RWPE2 (cell line): ENCODE measurements at regions not wholly inside any gene's neighbourhood (a gene's known extent, or its start where the extent isn't known, plus 50 kb on each side); places are given as distances from the start of the nearest gene placed in this dataset.

ENCODE experiments used
- ATAC-seq: fragments of 200-7000 bp; cut with Tn5 transposase; 3 replicates; pipeline ENCODE4 v1.9.1; 2021; ENCODE audit warnings: low read depth
- DNase-seq: peaks from one replicate; pipeline ENCODE4 v3.0.0-alpha.2; 2020; ENCODE audit warnings: low spot score
- H3K27ac ChIP-seq: fragments of 450-650 bp; 2 replicates; pipeline ENCODE4 v1.5.1; 2017; ENCODE audit warnings: mild to moderate bottlenecking; ENCODE audit not compliant: poor library complexity, severe bottlenecking
- H3K27me3 ChIP-seq: fragments of 250-450 bp; sonication (Bioruptor Pico); 2 replicates; pipeline ENCODE4 v1.5.1; 2021; ENCODE audit warnings: mild to moderate bottlenecking, moderate library complexity; ENCODE audit not compliant: insufficient read depth, poor library complexity, severe bottlenecking
- H3K36me3 ChIP-seq: fragments of 250-450 bp; sonication (Bioruptor Pico); 2 replicates; pipeline ENCODE4 v1.5.1; 2020; ENCODE audit warnings: low read depth, mild to moderate bottlenecking, moderate library complexity
- H3K4me1 ChIP-seq: fragments of 250-450 bp; sonication (Bioruptor Pico); 2 replicates; pipeline ENCODE4 v1.5.1; 2021; ENCODE audit warnings: mild to moderate bottlenecking, moderate library complexity; ENCODE audit not compliant: insufficient read depth, poor library complexity, severe bottlenecking
- H3K4me3 ChIP-seq: fragments of 250-450 bp; sonication (Bioruptor Pico); 2 replicates; pipeline ENCODE4 v1.5.1; 2021; ENCODE audit warnings: mild to moderate bottlenecking, moderate library complexity; ENCODE audit not compliant: severe bottlenecking
- H3K9me3 ChIP-seq: fragments of 250-450 bp; sonication (Bioruptor Pico); 2 replicates; pipeline ENCODE4 v1.5.1; 2021; ENCODE audit warnings: mild to moderate bottlenecking, moderate library complexity; ENCODE audit not compliant: severe bottlenecking
- TF ChIP-seq, protein P1 (sequence below): fragments of 450-650 bp; IDR thresholded peaks from one replicate; pipeline ENCODE4 v1.5.1; 2017; ENCODE audit warnings: mild to moderate bottlenecking, moderate library complexity; ENCODE audit not compliant: poor library complexity, severe bottlenecking

DNA sequence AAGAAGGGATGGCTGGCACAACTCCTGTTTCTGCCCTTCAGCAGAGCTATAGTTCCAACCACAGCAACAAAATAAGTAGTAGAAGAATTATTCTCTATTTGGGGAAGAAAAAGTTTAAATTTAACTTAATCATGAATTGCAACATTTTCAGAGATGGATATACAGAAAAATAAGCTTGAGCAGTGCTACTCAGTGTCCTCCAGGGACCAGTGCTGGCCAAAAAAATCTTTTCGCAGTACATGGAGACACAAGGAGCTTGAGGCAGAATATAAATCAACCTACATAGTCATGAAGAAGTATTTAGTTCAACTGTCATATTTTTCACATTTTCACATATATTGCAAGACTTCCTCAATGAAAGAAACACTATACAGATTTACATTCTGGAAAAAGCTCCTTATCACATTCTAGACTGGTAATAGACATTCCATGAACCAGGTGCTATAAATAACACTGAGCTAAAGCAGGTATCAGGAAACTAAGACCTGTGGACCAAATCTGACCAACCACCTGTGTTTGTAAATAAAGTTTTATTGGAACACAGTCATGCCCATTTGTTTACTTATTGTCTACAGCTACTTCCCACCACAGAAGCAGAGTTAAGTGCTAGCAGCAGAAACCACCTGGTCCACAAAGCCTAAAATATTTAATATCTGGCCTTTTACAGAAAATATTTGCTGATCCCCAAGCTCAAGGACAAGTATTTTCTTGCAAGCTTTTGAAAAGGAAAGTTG is 101.9 kb downstream of the RGS21 start:
- no peaks in the 10 kb centered on the region for H3K9me3 ChIP-seq
- H3K4me3 ChIP-seq, result no peak overlapping the region
- H3K4me1 ChIP-seq, result no peaks in the 10 kb centered on the region
- no peaks in the 10 kb centered on the region for H3K36me3 ChIP-seq
- TF ChIP-seq, protein P1, sequence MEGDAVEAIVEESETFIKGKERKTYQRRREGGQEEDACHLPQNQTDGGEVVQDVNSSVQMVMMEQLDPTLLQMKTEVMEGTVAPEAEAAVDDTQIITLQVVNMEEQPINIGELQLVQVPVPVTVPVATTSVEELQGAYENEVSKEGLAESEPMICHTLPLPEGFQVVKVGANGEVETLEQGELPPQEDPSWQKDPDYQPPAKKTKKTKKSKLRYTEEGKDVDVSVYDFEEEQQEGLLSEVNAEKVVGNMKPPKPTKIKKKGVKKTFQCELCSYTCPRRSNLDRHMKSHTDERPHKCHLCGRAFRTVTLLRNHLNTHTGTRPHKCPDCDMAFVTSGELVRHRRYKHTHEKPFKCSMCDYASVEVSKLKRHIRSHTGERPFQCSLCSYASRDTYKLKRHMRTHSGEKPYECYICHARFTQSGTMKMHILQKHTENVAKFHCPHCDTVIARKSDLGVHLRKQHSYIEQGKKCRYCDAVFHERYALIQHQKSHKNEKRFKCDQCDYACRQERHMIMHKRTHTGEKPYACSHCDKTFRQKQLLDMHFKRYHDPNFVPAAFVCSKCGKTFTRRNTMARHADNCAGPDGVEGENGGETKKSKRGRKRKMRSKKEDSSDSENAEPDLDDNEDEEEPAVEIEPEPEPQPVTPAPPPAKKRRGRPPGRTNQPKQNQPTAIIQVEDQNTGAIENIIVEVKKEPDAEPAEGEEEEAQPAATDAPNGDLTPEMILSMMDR, result no peak
- DNase-seq (no peak), ATAC-seq (no peak)
- H3K27ac ChIP-seq, result no peak overlapping the region
- H3K27me3 ChIP-seq, result peaks cover 3% of the 10 kb centered on the region

GRCh38 chr1:192430644-192431043 is 113.9 kb downstream of the RGS21 start:
- no peaks in the 10 kb centered on the region for H3K36me3 ChIP-seq
- ATAC-seq, result no peak
- no peak overlapping the region for H3K4me3 ChIP-seq
- TF ChIP-seq, protein P1, result no peak
- no peak overlapping the region for H3K27ac ChIP-seq
- no peaks in the 10 kb centered on the region for H3K4me1 ChIP-seq
- no peaks in the 10 kb centered on the region for H3K9me3 ChIP-seq
- no peak for DNase-seq
- no peaks in the 10 kb centered on the region for H3K27me3 ChIP-seq

DNA sequence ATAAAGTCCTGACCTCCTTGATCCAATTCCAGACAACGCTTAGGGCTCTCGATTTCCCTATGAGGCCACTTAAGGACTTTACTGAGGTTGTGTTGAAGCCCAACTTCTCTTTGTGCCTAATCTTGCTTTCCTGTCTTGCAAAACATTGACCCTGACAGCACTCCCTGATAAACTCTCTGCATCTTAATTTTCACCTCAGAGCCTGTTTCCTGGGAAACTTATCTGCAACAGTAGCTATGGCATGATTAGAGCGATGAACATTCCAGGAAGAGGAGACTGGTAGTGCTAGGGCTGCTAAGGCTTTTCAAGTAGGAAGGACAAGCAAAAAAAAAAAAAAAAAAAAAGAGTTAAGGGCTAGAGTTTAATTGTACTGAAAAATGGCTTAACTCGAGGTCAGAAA is 118.9 kb downstream of the RGS21 start:
- DNase-seq (no peak), ATAC-seq (no peak)
- Histone ChIP-seq H3K9me3 (no peaks in the 10 kb centered on the region), H3K27me3 (no peaks in the 10 kb centered on the region), H3K36me3 (no peaks in the 10 kb centered on the region), H3K4me1 (peaks cover 11% of the 10 kb centered on the region), H3K4me3 (no peak overlapping the region), H3K27ac (no peak overlapping the region)
- TF ChIP-seq, protein P1, result no peak

- no peaks in the 10 kb centered on the region for H3K27me3 ChIP-seq
- H3K36me3 ChIP-seq, result no peaks in the 10 kb centered on the region
- H3K27ac ChIP-seq, result no peak overlapping the region
- no peaks in the 10 kb centered on the region for H3K9me3 ChIP-seq
- H3K4me3 ChIP-seq, result no peak overlapping the region
- TF ChIP-seq, protein P1, result no peak
- ATAC-seq, result no peak
- DNase-seq, result no peak
- H3K4me1 ChIP-seq, result peaks cover 11% of the 10 kb centered on the region
These were observed 119.8 kb downstream of the RGS21 start for GRCh38 chr1:192436441-192437078.

DNA sequence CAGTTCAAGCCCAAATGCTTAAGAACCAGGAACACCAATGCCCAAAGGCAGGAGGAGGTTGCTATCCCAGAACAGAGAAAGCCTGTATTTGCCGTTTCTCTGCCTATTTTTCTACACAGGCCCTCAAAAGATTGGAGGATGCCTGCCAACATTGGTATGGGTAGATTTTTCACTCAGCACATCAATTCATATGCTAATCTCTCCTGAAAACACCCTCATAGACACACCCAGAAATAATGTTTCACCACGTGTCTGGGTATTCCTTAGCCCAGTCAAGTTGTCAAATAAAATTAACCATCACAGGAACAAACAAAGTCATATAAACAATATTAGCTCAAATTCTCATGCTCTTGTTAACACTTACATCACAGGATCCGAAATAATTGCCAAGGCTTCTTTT is 121.9 kb downstream of the RGS21 start:
- Histone ChIP-seq H3K9me3 (no peaks in the 10 kb centered on the region), H3K4me1 (peaks cover 19% of the 10 kb centered on the region), H3K27me3 (no peaks in the 10 kb centered on the region), H3K27ac (no peak overlapping the region), H3K36me3 (no peaks in the 10 kb centered on the region), H3K4me3 (no peak overlapping the region)
- no peak for ATAC-seq
- DNase-seq, result no peak
- TF ChIP-seq, protein P1, result no peak
